ENCODE measurements at regions not wholly inside any gene's neighbourhood (a gene's known extent, or its start where the extent isn't known, plus 50 kb on each side); places are given as distances from the start of the nearest gene placed in this dataset.

GRCh38 chr3:18223974-18224373 lies 201.2 kb downstream of the SATB1 start:
- Histone ChIP-seq H3K9me3 (ENCODE audit: control insufficient read depth in 2 of 2, insufficient read depth in 1 of 2, low read depth in 1 of 2, low read length in 1 of 2) (no peaks in the 10 kb centered on the region), H3K4me3 (ENCODE audit: low read depth in 1 of 2, low read length in 2 of 2) (no peak overlapping the region), H3K27me3 (ENCODE audit: control insufficient read depth in 1 of 2, insufficient read depth in 2 of 2, low read length in 2 of 2) (no peaks in the 10 kb centered on the region), H3K36me3 (ENCODE audit: control insufficient read depth in 2 of 2, insufficient read depth in 2 of 2, low read length in 1 of 2) (no peaks in the 10 kb centered on the region), H3K27ac (ENCODE audit: low read depth in 2 of 2, low read length in 1 of 2) (no peak overlapping the region), H3K4me1 (ENCODE audit: control insufficient read depth in 2 of 2, insufficient read depth in 2 of 2, low read length in 1 of 2) (no peaks in the 10 kb centered on the region)
- 88 to 89% methylated on average over 6 of the region's 6 CpGs for WGBS, 2 donors

GRCh38 chr3:18223571-18223970 lies 201.6 kb downstream of the SATB1 start:
- H3K27me3 ChIP-seq (ENCODE audit: control insufficient read depth in 1 of 2, insufficient read depth in 2 of 2, low read length in 2 of 2) = no peaks in the 10 kb centered on the region
- no peak overlapping the region for H3K27ac ChIP-seq (ENCODE audit: low read depth in 2 of 2, low read length in 1 of 2)
- H3K36me3 ChIP-seq (ENCODE audit: control insufficient read depth in 2 of 2, insufficient read depth in 2 of 2, low read length in 1 of 2) = no peaks in the 10 kb centered on the region
- H3K4me1 ChIP-seq (ENCODE audit: control insufficient read depth in 2 of 2, insufficient read depth in 2 of 2, low read length in 1 of 2) = no peaks in the 10 kb centered on the region
- H3K9me3 ChIP-seq (ENCODE audit: control insufficient read depth in 2 of 2, insufficient read depth in 1 of 2, low read depth in 1 of 2, low read length in 1 of 2) = no peaks in the 10 kb centered on the region
- no peak overlapping the region for H3K4me3 ChIP-seq (ENCODE audit: low read depth in 1 of 2, low read length in 2 of 2)
- WGBS, 2 donors = 47 to 63% methylated on average over 2 of the region's 2 CpGs

GRCh38 chr3:18222686-18223085 lies 202.5 kb downstream of the SATB1 start:
- H3K9me3 ChIP-seq (ENCODE audit: control insufficient read depth in 2 of 2, insufficient read depth in 1 of 2, low read depth in 1 of 2, low read length in 1 of 2) = no peaks in the 10 kb centered on the region
- no peak overlapping the region for H3K27ac ChIP-seq (ENCODE audit: low read depth in 2 of 2, low read length in 1 of 2)
- 50 to 52% methylated on average over 4 of the region's 4 CpGs for WGBS, 2 donors
- no peaks in the 10 kb centered on the region for H3K4me1 ChIP-seq (ENCODE audit: control insufficient read depth in 2 of 2, insufficient read depth in 2 of 2, low read length in 1 of 2)
- H3K36me3 ChIP-seq (ENCODE audit: control insufficient read depth in 2 of 2, insufficient read depth in 2 of 2, low read length in 1 of 2) = no peaks in the 10 kb centered on the region
- H3K4me3 ChIP-seq (ENCODE audit: low read depth in 1 of 2, low read length in 2 of 2) = no peak overlapping the region
- H3K27me3 ChIP-seq (ENCODE audit: control insufficient read depth in 1 of 2, insufficient read depth in 2 of 2, low read length in 2 of 2) = no peaks in the 10 kb centered on the region

GRCh38 chr3:18217507-18218174 lies 207.5 kb downstream of the SATB1 start:
- Histone ChIP-seq H3K27ac (ENCODE audit: low read depth in 2 of 2, low read length in 1 of 2) (no peak overlapping the region), H3K4me1 (ENCODE audit: control insufficient read depth in 2 of 2, insufficient read depth in 2 of 2, low read length in 1 of 2) (no peaks in the 10 kb centered on the region), H3K9me3 (ENCODE audit: control insufficient read depth in 2 of 2, insufficient read depth in 1 of 2, low read depth in 1 of 2, low read length in 1 of 2) (no peaks in the 10 kb centered on the region), H3K4me3 (ENCODE audit: low read depth in 1 of 2, low read length in 2 of 2) (no peak overlapping the region), H3K27me3 (ENCODE audit: control insufficient read depth in 1 of 2, insufficient read depth in 2 of 2, low read length in 2 of 2) (no peaks in the 10 kb centered on the region), H3K36me3 (ENCODE audit: control insufficient read depth in 2 of 2, insufficient read depth in 2 of 2, low read length in 1 of 2) (no peaks in the 10 kb centered on the region)
- 54 to 57% methylated on average over 7 of the region's 7 CpGs for WGBS, 2 donors

GRCh38 chr3:18216996-18217395 lies 208.1 kb downstream of the SATB1 start:
- 62 to 68% methylated on average over 3 of the region's 3 CpGs for WGBS, 2 donors
- H3K9me3 ChIP-seq (ENCODE audit: control insufficient read depth in 2 of 2, insufficient read depth in 1 of 2, low read depth in 1 of 2, low read length in 1 of 2) = no peaks in the 10 kb centered on the region
- no peak overlapping the region for H3K4me3 ChIP-seq (ENCODE audit: low read depth in 1 of 2, low read length in 2 of 2)
- H3K27ac ChIP-seq (ENCODE audit: low read depth in 2 of 2, low read length in 1 of 2) = no peak overlapping the region
- H3K27me3 ChIP-seq (ENCODE audit: control insufficient read depth in 1 of 2, insufficient read depth in 2 of 2, low read length in 2 of 2) = no peaks in the 10 kb centered on the region
- no peaks in the 10 kb centered on the region for H3K4me1 ChIP-seq (ENCODE audit: control insufficient read depth in 2 of 2, insufficient read depth in 2 of 2, low read length in 1 of 2)
- H3K36me3 ChIP-seq (ENCODE audit: control insufficient read depth in 2 of 2, insufficient read depth in 2 of 2, low read length in 1 of 2) = no peaks in the 10 kb centered on the region

- no peaks in the 10 kb centered on the region for H3K27me3 ChIP-seq (ENCODE audit: control insufficient read depth in 1 of 2, insufficient read depth in 2 of 2, low read length in 2 of 2)
- no peaks in the 10 kb centered on the region for H3K36me3 ChIP-seq (ENCODE audit: control insufficient read depth in 2 of 2, insufficient read depth in 2 of 2, low read length in 1 of 2)
- no peak overlapping the region for H3K27ac ChIP-seq (ENCODE audit: low read depth in 2 of 2, low read length in 1 of 2)
- H3K4me3 ChIP-seq (ENCODE audit: low read depth in 1 of 2, low read length in 2 of 2) = no peak overlapping the region
- no peaks in the 10 kb centered on the region for H3K9me3 ChIP-seq (ENCODE audit: control insufficient read depth in 2 of 2, insufficient read depth in 1 of 2, low read depth in 1 of 2, low read length in 1 of 2)
- no peaks in the 10 kb centered on the region for H3K4me1 ChIP-seq (ENCODE audit: control insufficient read depth in 2 of 2, insufficient read depth in 2 of 2, low read length in 1 of 2)
Observed at GRCh38 chr3:18215639-18216038, 209.5 kb downstream of the SATB1 start.

GRCh38 chr3:18211116-18211515 lies 214.0 kb downstream of the SATB1 start:
- Histone ChIP-seq H3K9me3 (ENCODE audit: control insufficient read depth in 2 of 2, insufficient read depth in 1 of 2, low read depth in 1 of 2, low read length in 1 of 2) (no peaks in the 10 kb centered on the region), H3K27ac (ENCODE audit: low read depth in 2 of 2, low read length in 1 of 2) (no peak overlapping the region), H3K4me3 (ENCODE audit: low read depth in 1 of 2, low read length in 2 of 2) (no peak overlapping the region), H3K36me3 (ENCODE audit: control insufficient read depth in 2 of 2, insufficient read depth in 2 of 2, low read length in 1 of 2) (no peaks in the 10 kb centered on the region), H3K4me1 (ENCODE audit: control insufficient read depth in 2 of 2, insufficient read depth in 2 of 2, low read length in 1 of 2) (no peaks in the 10 kb centered on the region), H3K27me3 (ENCODE audit: control insufficient read depth in 1 of 2, insufficient read depth in 2 of 2, low read length in 2 of 2) (no peaks in the 10 kb centered on the region)
- 76 to 79% methylated on average over 1 of the region's 1 CpG for WGBS, 2 donors

- WGBS, 2 donors = 70 to 74% methylated on average over 3 of the region's 3 CpGs
- Histone ChIP-seq H3K27ac (ENCODE audit: low read depth in 2 of 2, low read length in 1 of 2) (no peak overlapping the region), H3K36me3 (ENCODE audit: control insufficient read depth in 2 of 2, insufficient read depth in 2 of 2, low read length in 1 of 2) (no peaks in the 10 kb centered on the region), H3K27me3 (ENCODE audit: control insufficient read depth in 1 of 2, insufficient read depth in 2 of 2, low read length in 2 of 2) (no peaks in the 10 kb centered on the region), H3K9me3 (ENCODE audit: control insufficient read depth in 2 of 2, insufficient read depth in 1 of 2, low read depth in 1 of 2, low read length in 1 of 2) (no peaks in the 10 kb centered on the region), H3K4me3 (ENCODE audit: low read depth in 1 of 2, low read length in 2 of 2) (no peak overlapping the region), H3K4me1 (ENCODE audit: control insufficient read depth in 2 of 2, insufficient read depth in 2 of 2, low read length in 1 of 2) (no peaks in the 10 kb centered on the region)
Observed at GRCh38 chr3:18208856-18209255, 216.3 kb downstream of the SATB1 start.

GRCh38 chr3:18208091-18208490 lies 217.0 kb downstream of the SATB1 start:
- no peak overlapping the region for H3K27ac ChIP-seq (ENCODE audit: low read depth in 2 of 2, low read length in 1 of 2)
- no peaks in the 10 kb centered on the region for H3K36me3 ChIP-seq (ENCODE audit: control insufficient read depth in 2 of 2, insufficient read depth in 2 of 2, low read length in 1 of 2)
- H3K27me3 ChIP-seq (ENCODE audit: control insufficient read depth in 1 of 2, insufficient read depth in 2 of 2, low read length in 2 of 2) = no peaks in the 10 kb centered on the region
- no peaks in the 10 kb centered on the region for H3K4me1 ChIP-seq (ENCODE audit: control insufficient read depth in 2 of 2, insufficient read depth in 2 of 2, low read length in 1 of 2)
- H3K4me3 ChIP-seq (ENCODE audit: low read depth in 1 of 2, low read length in 2 of 2) = no peak overlapping the region
- H3K9me3 ChIP-seq (ENCODE audit: control insufficient read depth in 2 of 2, insufficient read depth in 1 of 2, low read depth in 1 of 2, low read length in 1 of 2) = no peaks in the 10 kb centered on the region
- 61 to 72% methylated on average over 2 of the region's 2 CpGs for WGBS, 2 donors

- 81 to 84% methylated on average over 3 of the region's 3 CpGs for WGBS, 2 donors
- Histone ChIP-seq H3K36me3 (ENCODE audit: control insufficient read depth in 2 of 2, insufficient read depth in 2 of 2, low read length in 1 of 2) (no peaks in the 10 kb centered on the region), H3K4me1 (ENCODE audit: control insufficient read depth in 2 of 2, insufficient read depth in 2 of 2, low read length in 1 of 2) (no peaks in the 10 kb centered on the region), H3K4me3 (ENCODE audit: low read depth in 1 of 2, low read length in 2 of 2) (no peak overlapping the region), H3K27me3 (ENCODE audit: control insufficient read depth in 1 of 2, insufficient read depth in 2 of 2, low read length in 2 of 2) (no peaks in the 10 kb centered on the region), H3K27ac (ENCODE audit: low read depth in 2 of 2, low read length in 1 of 2) (no peak overlapping the region), H3K9me3 (ENCODE audit: control insufficient read depth in 2 of 2, insufficient read depth in 1 of 2, low read depth in 1 of 2, low read length in 1 of 2) (no peaks in the 10 kb centered on the region)
Observed at GRCh38 chr3:18207226-18207625, 217.9 kb downstream of the SATB1 start.

Data from esophagus (tissue), 2 donors.